ENCODE measurements at regions not wholly inside any gene's neighbourhood (a gene's known extent, or its start where the extent isn't known, plus 50 kb on each side); places are given as distances from the start of the nearest gene placed in this dataset.

DNA sequence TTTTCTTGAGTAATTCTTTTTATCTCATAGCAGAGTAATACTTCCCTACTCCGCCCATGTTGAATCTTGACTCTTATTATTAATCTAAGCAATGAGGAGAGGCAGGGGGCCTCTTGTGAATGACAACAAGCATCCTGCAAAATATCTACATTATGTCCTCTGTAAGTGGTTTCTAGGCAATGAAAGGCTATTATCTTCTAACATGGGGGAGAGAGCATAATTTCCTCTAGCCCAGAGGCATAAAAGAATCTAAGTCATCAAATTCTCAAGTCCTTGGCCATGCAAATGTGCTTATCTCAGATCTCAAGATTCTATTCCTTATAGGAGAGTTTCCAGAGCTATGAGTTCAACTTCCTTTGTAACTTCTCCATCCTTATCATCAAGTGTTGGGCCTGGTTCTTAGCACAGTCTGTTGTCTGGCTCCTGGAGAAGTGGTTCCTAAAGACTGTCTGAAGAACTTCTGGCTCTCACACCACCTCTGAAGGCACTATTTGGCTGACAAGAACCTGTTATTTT, 423.1 kb upstream of the INTU start:
- no peak overlapping the region for H3K27ac ChIP-seq
- H3K36me3 ChIP-seq: no peaks in the 10 kb centered on the region
- H3K9me3 ChIP-seq: no peaks in the 10 kb centered on the region
- TF ChIP-seq POLR2A (IDR thresholded peaks at IDR 0.05): no peak
- TF ChIP-seq, protein P1, sequence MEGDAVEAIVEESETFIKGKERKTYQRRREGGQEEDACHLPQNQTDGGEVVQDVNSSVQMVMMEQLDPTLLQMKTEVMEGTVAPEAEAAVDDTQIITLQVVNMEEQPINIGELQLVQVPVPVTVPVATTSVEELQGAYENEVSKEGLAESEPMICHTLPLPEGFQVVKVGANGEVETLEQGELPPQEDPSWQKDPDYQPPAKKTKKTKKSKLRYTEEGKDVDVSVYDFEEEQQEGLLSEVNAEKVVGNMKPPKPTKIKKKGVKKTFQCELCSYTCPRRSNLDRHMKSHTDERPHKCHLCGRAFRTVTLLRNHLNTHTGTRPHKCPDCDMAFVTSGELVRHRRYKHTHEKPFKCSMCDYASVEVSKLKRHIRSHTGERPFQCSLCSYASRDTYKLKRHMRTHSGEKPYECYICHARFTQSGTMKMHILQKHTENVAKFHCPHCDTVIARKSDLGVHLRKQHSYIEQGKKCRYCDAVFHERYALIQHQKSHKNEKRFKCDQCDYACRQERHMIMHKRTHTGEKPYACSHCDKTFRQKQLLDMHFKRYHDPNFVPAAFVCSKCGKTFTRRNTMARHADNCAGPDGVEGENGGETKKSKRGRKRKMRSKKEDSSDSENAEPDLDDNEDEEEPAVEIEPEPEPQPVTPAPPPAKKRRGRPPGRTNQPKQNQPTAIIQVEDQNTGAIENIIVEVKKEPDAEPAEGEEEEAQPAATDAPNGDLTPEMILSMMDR (IDR thresholded peaks at IDR 0.05): no peak
- no peak for TF ChIP-seq POLR2AphosphoS5 (IDR thresholded peaks at IDR 0.05; ENCODE audit: insufficient read depth in 1 of 2, low read depth in 1 of 2)
- no peak for DNase-seq (ENCODE audit: extremely low spot score in 2 of 2)
- intact Hi-C loops (cut with DNase I): no loop called here
- no peaks in the 10 kb centered on the region for H3K27me3 ChIP-seq
- no peak overlapping the region for H3K4me3 ChIP-seq
- H3K4me1 ChIP-seq: peaks cover 8% of the 10 kb centered on the region

- Histone ChIP-seq H3K36me3 (no peaks in the 10 kb centered on the region), H3K27me3 (no peaks in the 10 kb centered on the region), H3K9me3 (no peaks in the 10 kb centered on the region), H3K27ac (no peak overlapping the region), H3K4me1 (peaks cover 8% of the 10 kb centered on the region), H3K4me3 (no peak overlapping the region)
- no peak for TF ChIP-seq POLR2A (IDR thresholded peaks at IDR 0.05)
- no peak for TF ChIP-seq POLR2AphosphoS5 (IDR thresholded peaks at IDR 0.05; ENCODE audit: insufficient read depth in 1 of 2, low read depth in 1 of 2)
- TF ChIP-seq, protein P1 (IDR thresholded peaks at IDR 0.05): no peak
- intact Hi-C loops (cut with DNase I): no loop called here
- no peak for DNase-seq (ENCODE audit: extremely low spot score in 2 of 2)
These were observed 421.7 kb upstream of the INTU start for GRCh38 chr4:127210893-127211649.

DNA sequence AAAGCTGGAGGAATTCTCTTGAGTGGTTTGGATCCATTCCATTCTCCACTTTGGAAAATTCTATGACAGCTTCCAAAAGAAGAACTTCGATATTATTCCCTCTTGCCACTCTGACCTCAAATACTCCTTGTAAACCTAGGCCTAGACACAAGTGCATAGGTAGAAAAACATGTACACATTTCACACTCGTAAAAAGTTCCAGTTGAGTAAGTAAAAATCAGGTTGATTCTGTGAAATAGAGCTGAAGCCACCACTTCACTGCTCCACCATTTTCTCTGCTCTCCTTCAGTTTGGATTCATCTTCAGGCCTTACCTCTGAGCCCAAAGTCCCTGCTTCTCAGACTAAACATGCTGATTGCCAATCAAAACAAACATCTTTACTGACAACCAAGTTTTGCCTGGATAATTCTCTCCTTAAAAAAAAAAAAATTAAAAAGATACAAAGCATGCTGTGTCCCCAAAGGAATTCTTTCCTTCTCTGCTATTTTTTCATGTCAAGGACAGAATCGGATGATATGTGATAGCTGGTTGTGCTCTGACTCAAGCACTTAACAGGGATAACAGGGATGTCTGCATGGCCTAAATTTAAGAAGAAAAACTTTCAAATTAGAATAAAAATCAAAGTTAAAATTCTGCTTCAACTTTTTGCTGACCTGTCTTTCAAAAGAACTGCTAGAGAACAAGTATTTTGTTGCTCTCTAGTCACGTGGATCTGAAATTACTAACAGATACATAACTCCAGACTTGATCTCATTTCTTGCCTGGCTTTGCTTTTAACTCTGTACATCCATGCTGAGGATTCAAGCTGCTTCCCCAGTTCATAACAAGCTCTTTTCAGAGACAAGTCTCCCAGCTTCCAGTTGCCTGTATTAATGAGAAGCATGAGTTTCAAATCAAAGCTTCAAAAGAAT, 420.9 kb upstream of the INTU start:
- no peak for DNase-seq (ENCODE audit: extremely low spot score in 2 of 2)
- TF ChIP-seq, protein P1 (IDR thresholded peaks at IDR 0.05): no peak
- TF ChIP-seq POLR2A (IDR thresholded peaks at IDR 0.05) (no peak), POLR2AphosphoS5 (IDR thresholded peaks at IDR 0.05; ENCODE audit: insufficient read depth in 1 of 2, low read depth in 1 of 2) (no peak)
- Histone ChIP-seq H3K4me1 (peaks cover 8% of the 10 kb centered on the region), H3K27ac (peak overlapping the region; percentile 3), H3K9me3 (no peaks in the 10 kb centered on the region), H3K36me3 (no peaks in the 10 kb centered on the region), H3K27me3 (no peaks in the 10 kb centered on the region), H3K4me3 (no peak overlapping the region)
- intact Hi-C loops (cut with DNase I): no loop called here

- no peak for DNase-seq (ENCODE audit: extremely low spot score in 2 of 2)
- H3K4me1 ChIP-seq: peaks cover 8% of the 10 kb centered on the region
- no peak overlapping the region for H3K4me3 ChIP-seq
- no peaks in the 10 kb centered on the region for H3K27me3 ChIP-seq
- intact Hi-C loops (cut with DNase I): no loop called here
- H3K36me3 ChIP-seq: no peaks in the 10 kb centered on the region
- no peaks in the 10 kb centered on the region for H3K9me3 ChIP-seq
- peak overlapping the region; percentile 3 for H3K27ac ChIP-seq
- TF ChIP-seq, protein P1 (IDR thresholded peaks at IDR 0.05): no peak
- TF ChIP-seq POLR2A (IDR thresholded peaks at IDR 0.05) (no peak), POLR2AphosphoS5 (IDR thresholded peaks at IDR 0.05; ENCODE audit: insufficient read depth in 1 of 2, low read depth in 1 of 2) (no peak)
These were observed 420.1 kb upstream of the INTU start for GRCh38 chr4:127212701-127213100.
